GM12878 (cell line): ENCODE measurements at regions not wholly inside any gene's neighbourhood (a gene's known extent, or its start where the extent isn't known, plus 50 kb on each side); places are given as distances from the start of the nearest gene placed in this dataset.

ENCODE experiments used
- ATAC-seq: fragments of 200-7000 bp; cut with Tn5 transposase; 3 replicates; pipeline ENCODE4 v1.9.1; 2020; ENCODE audit warnings: mild to moderate bottlenecking, moderate library complexity
- BruUV-seq: library from RNA; stranded (reverse); fragments of 400-500 nt; replicated peaks from 2 replicates; lab custom pipeline; 2021; lab: Mats Ljungman, UMichigan
- CTCF ChIA-PET: fragments of 300-600 bp; sonication (Branson Sonifier 250); formaldehyde crosslinking; extraction: SDS; loops from one replicate; lab custom pipeline; 2021; ENCODE audit warnings: inconsistent platforms; lab: Yijun Ruan, JAX
- POLR2A ChIA-PET: fragments of 350-600 bp; formaldehyde crosslinking; extraction: SDS; loops from one replicate; lab custom pipeline; 2021; ENCODE audit warnings: inconsistent platforms; lab: Charles Lee
- RAD21 ChIA-PET: fragments of 300-600 bp; sonication (Branson Sonifier 250); formaldehyde crosslinking; loops from one replicate; lab custom pipeline; 2023; ENCODE audit warnings: antibody characterized with exemption; ENCODE audit not compliant: unreplicated experiment; lab: Charles Lee
- SMC1A ChIA-PET: fragments of 300-600 bp; sonication (Branson Sonifier 250); formaldehyde crosslinking; loops from one replicate; lab custom pipeline; 2023; ENCODE audit not compliant: unreplicated experiment, uncharacterized antibody; lab: Charles Lee
- DNase-seq: peaks from one replicate; pipeline ENCODE4 v3.0.0-alpha.2; 2011; ENCODE audit warnings: low read depth, low spot score
- FAIRE-seq: peaks from 3 replicates; lab custom pipeline; 2011; peaks lifted over from hg19 to GRCh38; lab: Jason Lieb, UNC
- H2AFZ ChIP-seq: 2 replicates; pipeline ENCODE4 v1.6.0; 2011; ENCODE audit warnings: low read depth, low read length, control low read depth; ENCODE audit not compliant: control insufficient read depth
- H3K27ac ChIP-seq: 2 replicates; pipeline ENCODE4 v1.5.1; 2011; ENCODE audit warnings: control low read depth; ENCODE audit not compliant: control insufficient read depth, insufficient read depth
- H3K27me3 ChIP-seq, 2 experiments: replicated peaks in 1 of 2; 2 replicates each; pipeline versions ENCODE4 v1.6.0 to v1.6.1; 2011; ENCODE audit warnings: low read length in 1 of 2; ENCODE audit not compliant: control insufficient read depth in 2 of 2, insufficient read depth in 2 of 2
- H3K36me3 ChIP-seq, 2 experiments: 2 replicates each; pipeline ENCODE4 v1.5.1; 2011; ENCODE audit warnings: low read length in 1 of 2; ENCODE audit not compliant: control insufficient read depth in 2 of 2, insufficient read depth in 2 of 2
- H3K4me1 ChIP-seq: 2 replicates; pipeline ENCODE4 v1.6.1; 2011; ENCODE audit warnings: mild to moderate bottlenecking, low read length, moderate library complexity, mixed read lengths; ENCODE audit not compliant: control insufficient read depth, insufficient read depth
- H3K4me2 ChIP-seq: 2 replicates; pipeline ENCODE4 v1.6.0; 2011; ENCODE audit warnings: control low read depth; ENCODE audit not compliant: control insufficient read depth, insufficient read depth
- H3K4me3 ChIP-seq: fragments of 200-600 bp; sonication (generic); 2 replicates; pipeline ENCODE4 v1.5.1; 2016
- H3K79me2 ChIP-seq: 2 replicates; pipeline ENCODE4 v1.6.0; 2011; ENCODE audit warnings: low read length; ENCODE audit not compliant: control insufficient read depth, insufficient read depth
- H3K9ac ChIP-seq: 2 replicates; pipeline ENCODE4 v1.8.0; 2011; ENCODE audit warnings: low read length, control low read depth, mixed read lengths; ENCODE audit not compliant: control insufficient read depth, insufficient read depth
- H3K9me3 ChIP-seq: replicated peaks from 3 replicates; pipeline ENCODE4 v1.5.1; 2011; ENCODE audit warnings: mild to moderate bottlenecking, low read length; ENCODE audit not compliant: control insufficient read depth, insufficient read depth
- H4K20me1 ChIP-seq: 2 replicates; pipeline ENCODE4 v1.6.0; 2011; ENCODE audit not compliant: control insufficient read depth, insufficient read depth
- CBFB ChIP-seq: IDR thresholded peaks from 2 replicates; pipeline ENCODE4 v1.6.1; 2016; ENCODE audit warnings: antibody characterized with exemption, low read depth
- CHD2 ChIP-seq: IDR thresholded peaks from 2 replicates; pipeline ENCODE4 v1.6.1; 2011; ENCODE audit warnings: low read depth, low read length, improper control_type of control experiment, borderline replicate concordance
- CREB1 ChIP-seq: IDR thresholded peaks from 2 replicates; pipeline ENCODE4 v1.6.1; 2012; ENCODE audit warnings: low read depth, mild to moderate bottlenecking, inconsistent platforms
- ESRRA ChIP-seq: IDR thresholded peaks from 2 replicates; pipeline ENCODE4 v1.6.1; 2012; ENCODE audit warnings: mild to moderate bottlenecking, low read length, improper control_type of control experiment
- MXI1 ChIP-seq: fragments of 150-350 bp; IDR thresholded peaks from 2 replicates; pipeline ENCODE4 v1.6.1; 2011; ENCODE audit warnings: low read depth, mild to moderate bottlenecking, inconsistent platforms, low read length, improper control_type of control experiment
- NR2C2 ChIP-seq: IDR thresholded peaks from 2 replicates; pipeline ENCODE4 v1.6.1; 2011; ENCODE audit warnings: borderline replicate concordance, low read depth; ENCODE audit not compliant: control insufficient read depth, insufficient read length
- PAX8 ChIP-seq: fragments of 450-650 bp; IDR thresholded peaks from 2 replicates; pipeline ENCODE4 v1.6.1; 2017; ENCODE audit warnings: mild to moderate bottlenecking, moderate library complexity
- SMAD5 ChIP-seq: IDR thresholded peaks from 2 replicates; pipeline ENCODE4 v1.6.1; 2016; ENCODE audit warnings: antibody characterized with exemption, low read depth
- SREBF1 ChIP-seq: IDR thresholded peaks from 2 replicates; pipeline ENCODE4 v1.6.1; 2012; ENCODE audit warnings: mild to moderate bottlenecking, low read length
- YY1 ChIP-seq: IDR thresholded peaks from 2 replicates; pipeline ENCODE4 v1.6.1; 2011; ENCODE audit warnings: low read depth, mild to moderate bottlenecking, low read length
- ZZZ3 ChIP-seq: IDR thresholded peaks from 2 replicates; pipeline ENCODE4 v1.6.1; 2011; ENCODE audit warnings: low read depth; ENCODE audit not compliant: control insufficient read depth, insufficient read length
- WGBS: methylation state at CpG from one replicate; pipeline ENCODE4 v1.1.6; 2016; ENCODE audit warnings: low lambda C conversion rate; ENCODE audit not compliant: insufficient replicate concordance, insufficient coverage; ENCODE audit errors: missing lambda C conversion rate; 5-methylcytosine and 5-hydroxymethylcytosine counted together
- in situ Hi-C: fragments of 300-500 bp; cut with MboI; formaldehyde crosslinking; loops from 9 replicates; pipeline ENCODE4 v1.14.3; 2018; ENCODE audit warnings: mixed read lengths
- intact Hi-C: fragments of 100-400 bp; cut with micrococcal nuclease; formaldehyde crosslinking; loops from one replicate; pipeline ENCODE4 v1.14.2; 2022; ENCODE audit not compliant: unreplicated experiment
- TF ChIP-seq, protein P1 (sequence below): IDR thresholded peaks from 2 replicates; pipeline ENCODE4 v1.6.1; 2011; ENCODE audit warnings: low read depth, mild to moderate bottlenecking, low read length, moderate library complexity, borderline replicate concordance; ENCODE audit errors: extremely low read depth
- TF ChIP-seq, protein P2 (sequence below): IDR thresholded peaks from 2 replicates; pipeline ENCODE4 v1.6.1; 2012; ENCODE audit warnings: low read depth, low read length, improper control_type of control experiment
- TF ChIP-seq, protein P3 (sequence below): fragments of 450-650 bp; IDR thresholded peaks from 2 replicates; pipeline ENCODE4 v1.6.1; 2018; ENCODE audit warnings: borderline replicate concordance, mild to moderate bottlenecking; ENCODE audit not compliant: partially characterized antibody

DNA sequence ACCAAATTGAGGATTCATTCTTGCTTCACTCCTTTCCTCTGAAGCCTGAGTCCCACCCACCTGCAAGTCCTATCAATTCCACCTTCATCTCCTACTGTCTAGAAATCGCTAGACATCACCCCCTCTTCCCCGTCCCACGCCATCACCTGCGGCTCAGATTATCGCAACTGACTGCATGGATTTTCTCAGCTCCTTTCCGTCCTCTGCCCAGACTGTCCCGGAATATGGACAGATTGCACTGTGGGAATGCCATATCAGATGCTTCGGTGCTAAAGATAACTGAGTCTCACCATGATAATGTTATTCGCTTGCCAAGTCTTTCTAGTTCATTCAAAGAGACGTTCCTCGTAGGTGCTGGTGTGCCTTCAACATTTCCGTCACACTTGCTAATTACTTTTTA is 66.4 kb upstream of the USP29 start:
- Histone ChIP-seq H4K20me1 (no peaks in the 10 kb centered on the region), H3K4me1 (no peaks in the 10 kb centered on the region), H3K4me3 (no peak overlapping the region), H3K9ac (no peak overlapping the region), H3K4me2 (no peak overlapping the region), H3K36me3 (no peaks in the 10 kb centered on the region), H2AFZ (no peak overlapping the region), H3K9me3 (no peaks in the 10 kb centered on the region; the same call in 2 of the 3 replicates), H3K27me3 (no peaks in the 10 kb centered on the region), H3K27ac (no peak overlapping the region), H3K79me2 (no peaks in the 10 kb centered on the region)
- FAIRE-seq, result no peak
- CTCF ChIA-PET, result no interaction called here
- WGBS, result 63% methylated on average over 12 of the region's 12 CpGs
- no peak for DNase-seq
- POLR2A ChIA-PET, result no interaction called here
- no peak for ATAC-seq
- BruUV-seq, result no TSS peak
- intact Hi-C loops (no loop called here), in situ Hi-C loops (no loop called here)
- RAD21 ChIA-PET, result no interaction called here
- TF ChIP-seq NR2C2 (no peak), CBFB (no peak), PAX8 (no peak), SMAD5 (no peak), ZZZ3 (no peak), YY1 (no peak), SREBF1 (no peak), MXI1 (no peak), ESRRA (no peak)
- TF ChIP-seq, protein P1, sequence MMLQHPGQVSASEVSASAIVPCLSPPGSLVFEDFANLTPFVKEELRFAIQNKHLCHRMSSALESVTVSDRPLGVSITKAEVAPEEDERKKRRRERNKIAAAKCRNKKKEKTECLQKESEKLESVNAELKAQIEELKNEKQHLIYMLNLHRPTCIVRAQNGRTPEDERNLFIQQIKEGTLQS, result no peak
- SMC1A ChIA-PET, result no interaction called here

DNA sequence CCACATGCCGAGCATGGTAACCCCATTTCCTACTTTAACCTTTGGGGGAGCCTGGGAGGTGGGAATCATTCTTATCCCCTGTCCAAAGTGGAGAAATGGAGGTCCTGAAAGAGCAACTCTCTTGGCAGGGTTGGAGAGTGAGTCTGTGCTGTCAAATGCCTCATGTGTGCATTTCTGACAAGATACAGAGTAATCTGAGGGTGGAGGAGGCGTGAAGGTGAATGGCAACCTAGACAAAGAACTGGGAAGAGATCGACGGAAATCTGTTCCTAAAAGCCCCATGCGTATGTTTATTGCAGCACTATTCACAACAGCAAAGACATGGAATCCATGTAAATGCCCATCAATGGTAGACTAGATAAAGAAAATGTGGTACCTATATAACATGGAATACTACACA is 63.8 kb upstream of the USP29 start:
- intact Hi-C loops, result no loop called here
- Histone ChIP-seq H3K27ac (no peak overlapping the region), H3K79me2 (no peaks in the 10 kb centered on the region), H4K20me1 (no peaks in the 10 kb centered on the region), H3K4me1 (no peaks in the 10 kb centered on the region), H3K4me3 (no peak overlapping the region), H3K27me3 (no peaks in the 10 kb centered on the region), H3K9me3 (no peaks in the 10 kb centered on the region; the same call in 2 of the 3 replicates), H2AFZ (no peak overlapping the region), H3K4me2 (no peak overlapping the region), H3K36me3 (no peaks in the 10 kb centered on the region), H3K9ac (no peak overlapping the region)
- RAD21 ChIA-PET, result no interaction called here
- ATAC-seq, result no peak
- CTCF ChIA-PET, result no interaction called here
- SMC1A ChIA-PET, result no interaction called here
- WGBS, result 40% methylated on average over 5 of the region's 5 CpGs
- BruUV-seq, result no TSS peak
- no peak for DNase-seq
- in situ Hi-C loops, result no loop called here
- POLR2A ChIA-PET, result no interaction called here
- FAIRE-seq, result no peak
- TF ChIP-seq CHD2, result no peak
- TF ChIP-seq CREB1, result no peak
- TF ChIP-seq, protein P2, sequence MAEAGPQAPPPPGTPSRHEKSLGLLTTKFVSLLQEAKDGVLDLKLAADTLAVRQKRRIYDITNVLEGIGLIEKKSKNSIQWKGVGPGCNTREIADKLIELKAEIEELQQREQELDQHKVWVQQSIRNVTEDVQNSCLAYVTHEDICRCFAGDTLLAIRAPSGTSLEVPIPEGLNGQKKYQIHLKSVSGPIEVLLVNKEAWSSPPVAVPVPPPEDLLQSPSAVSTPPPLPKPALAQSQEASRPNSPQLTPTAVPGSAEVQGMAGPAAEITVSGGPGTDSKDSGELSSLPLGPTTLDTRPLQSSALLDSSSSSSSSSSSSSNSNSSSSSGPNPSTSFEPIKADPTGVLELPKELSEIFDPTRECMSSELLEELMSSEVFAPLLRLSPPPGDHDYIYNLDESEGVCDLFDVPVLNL, result no peak
- TF ChIP-seq, protein P3, sequence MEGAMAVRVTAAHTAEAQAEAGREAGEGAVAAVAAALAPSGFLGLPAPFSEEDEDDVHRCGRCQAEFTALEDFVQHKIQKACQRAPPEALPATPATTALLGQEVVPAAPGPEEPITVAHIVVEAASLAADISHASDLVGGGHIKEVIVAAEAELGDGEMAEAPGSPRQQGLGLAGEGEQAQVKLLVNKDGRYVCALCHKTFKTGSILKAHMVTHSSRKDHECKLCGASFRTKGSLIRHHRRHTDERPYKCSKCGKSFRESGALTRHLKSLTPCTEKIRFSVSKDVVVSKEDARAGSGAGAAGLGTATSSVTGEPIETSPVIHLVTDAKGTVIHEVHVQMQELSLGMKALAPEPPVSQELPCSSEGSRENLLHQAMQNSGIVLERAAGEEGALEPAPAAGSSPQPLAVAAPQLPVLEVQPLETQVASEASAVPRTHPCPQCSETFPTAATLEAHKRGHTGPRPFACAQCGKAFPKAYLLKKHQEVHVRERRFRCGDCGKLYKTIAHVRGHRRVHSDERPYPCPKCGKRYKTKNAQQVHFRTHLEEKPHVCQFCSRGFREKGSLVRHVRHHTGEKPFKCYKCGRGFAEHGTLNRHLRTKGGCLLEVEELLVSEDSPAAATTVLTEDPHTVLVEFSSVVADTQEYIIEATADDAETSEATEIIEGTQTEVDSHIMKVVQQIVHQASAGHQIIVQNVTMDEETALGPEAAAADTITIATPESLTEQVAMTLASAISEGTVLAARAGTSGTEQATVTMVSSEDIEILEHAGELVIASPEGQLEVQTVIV, result no peak
